IPS DF 4.7 (cell line): ENCODE measurements at regions not wholly inside any gene's neighbourhood (a gene's known extent, or its start where the extent isn't known, plus 50 kb on each side); places are given as distances from the start of the nearest gene placed in this dataset.
A peak's percentile ranks its signal among the peaks of the same experiment; 100 is the strongest.

Experiments
- DNase-seq: peaks from one replicate; pipeline ENCODE4 v3.0.0-alpha.2; 2013; ENCODE audit warnings: low spot score; ENCODE audit errors: extremely low read depth

DNA sequence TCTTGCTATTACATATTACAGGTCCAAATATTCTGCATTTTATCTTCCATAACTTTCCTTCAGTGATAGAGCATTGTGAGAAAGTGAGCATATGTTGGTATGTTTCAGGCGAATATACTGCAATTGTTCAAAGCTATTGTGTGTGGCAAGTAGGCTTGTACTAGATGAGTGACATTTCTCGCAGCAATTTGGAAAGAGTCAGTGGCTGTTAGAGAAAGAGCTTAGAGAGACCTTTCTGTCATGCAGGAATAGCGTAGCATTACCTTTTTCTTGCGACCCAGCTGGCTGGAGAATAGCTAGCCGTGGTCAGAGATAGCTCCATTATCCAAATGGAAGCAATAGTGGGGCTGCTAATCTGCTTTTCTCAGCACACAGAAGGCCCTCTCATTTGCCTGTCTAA is 678.5 kb upstream of the FOXG1 start:
- DNase-seq, result no peak

DNA sequence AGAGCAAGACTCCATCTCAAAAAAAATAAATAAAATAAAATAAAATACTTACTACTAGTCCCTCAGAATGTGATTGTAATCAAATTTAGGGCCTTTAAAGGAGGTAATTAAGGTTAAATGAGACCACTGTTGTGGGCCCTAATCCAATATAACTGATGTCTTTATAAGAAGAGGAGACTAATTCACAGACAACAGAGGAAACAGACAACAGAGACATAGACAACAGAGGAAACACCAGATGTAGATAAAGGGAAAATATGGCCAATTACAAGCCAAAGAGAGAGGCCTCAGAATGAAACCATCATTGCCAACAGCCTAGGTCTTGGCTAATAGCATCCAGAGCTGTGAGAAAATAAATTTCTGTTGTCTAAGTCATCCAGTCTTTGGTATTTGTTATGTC is 669.0 kb upstream of the FOXG1 start:
- no peak for DNase-seq

DNA sequence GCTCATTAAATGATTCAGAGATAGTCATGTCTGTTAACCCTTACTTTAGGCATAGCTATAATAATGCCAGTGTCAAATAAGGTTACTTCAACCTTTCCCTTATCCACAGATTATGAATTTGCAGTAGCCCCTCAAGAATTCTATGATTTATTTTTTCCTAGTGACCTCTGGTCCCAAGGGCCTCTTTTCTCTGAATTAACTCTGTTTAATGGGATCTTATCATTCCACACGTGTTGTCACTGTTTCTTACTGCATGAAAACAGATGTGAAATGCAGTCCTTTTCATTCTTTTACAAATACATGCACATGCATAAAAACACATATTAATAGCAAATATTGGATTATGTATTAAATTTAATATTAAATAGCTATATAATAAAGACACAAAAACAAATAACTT is 667.7 kb upstream of the FOXG1 start:
- no peak for DNase-seq

DNA sequence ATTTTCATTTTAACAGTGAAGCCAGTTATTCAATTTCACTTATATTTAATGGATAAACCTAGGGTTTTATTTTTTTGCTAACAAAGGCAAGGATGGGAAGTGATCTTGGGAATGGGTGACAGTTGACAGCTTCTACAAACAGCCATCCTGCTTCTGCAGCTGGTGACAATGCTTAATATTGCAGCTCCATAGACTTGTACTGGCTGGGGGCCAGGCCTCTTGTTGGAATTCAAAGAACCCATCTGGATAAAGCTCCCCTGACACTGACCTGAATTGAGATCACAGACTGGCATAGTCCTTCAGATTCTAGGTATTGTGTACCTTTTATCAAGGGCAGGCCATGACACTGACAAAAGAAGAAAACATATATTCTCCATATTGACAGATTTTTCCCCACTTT is 664.6 kb upstream of the FOXG1 start:
- DNase-seq, result no peak

DNA sequence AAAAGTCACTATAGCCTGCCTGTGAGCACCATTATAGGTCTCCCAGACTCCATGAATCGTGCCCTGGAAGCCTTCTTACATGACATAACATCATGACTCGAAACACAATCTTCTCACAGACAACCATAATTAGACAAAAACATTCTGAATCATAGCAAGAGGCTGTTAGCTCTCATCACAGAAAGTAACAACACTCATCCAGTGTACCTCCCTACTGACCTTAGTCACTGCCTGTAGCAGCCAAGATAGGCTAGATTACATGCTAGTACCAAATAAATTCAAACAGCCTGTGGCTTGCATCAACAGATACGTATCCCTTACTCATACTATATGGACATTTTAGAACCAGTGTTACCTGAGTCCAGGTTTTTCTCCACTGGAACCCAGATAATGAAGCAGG is 663.8 kb upstream of the FOXG1 start:
- no peak for DNase-seq

DNA sequence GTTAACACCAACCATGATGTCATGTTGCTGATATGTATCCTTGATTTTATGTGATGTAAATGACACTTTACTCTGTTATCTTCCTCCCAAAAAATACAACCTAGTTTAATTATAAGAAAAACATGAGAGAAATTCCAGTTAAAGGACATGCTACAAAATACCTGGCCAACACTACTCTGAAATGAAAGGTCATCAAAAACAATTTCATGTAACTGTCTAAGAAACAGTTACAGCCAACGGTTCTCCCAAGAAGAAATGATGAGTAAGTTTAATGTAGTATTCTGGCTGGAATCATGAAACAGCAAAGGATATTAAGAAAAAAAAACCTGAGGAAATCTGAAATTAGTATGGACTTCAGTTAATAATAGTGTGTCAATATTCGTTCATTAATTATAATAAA is 653.3 kb upstream of the FOXG1 start:
- no peak for DNase-seq

DNA sequence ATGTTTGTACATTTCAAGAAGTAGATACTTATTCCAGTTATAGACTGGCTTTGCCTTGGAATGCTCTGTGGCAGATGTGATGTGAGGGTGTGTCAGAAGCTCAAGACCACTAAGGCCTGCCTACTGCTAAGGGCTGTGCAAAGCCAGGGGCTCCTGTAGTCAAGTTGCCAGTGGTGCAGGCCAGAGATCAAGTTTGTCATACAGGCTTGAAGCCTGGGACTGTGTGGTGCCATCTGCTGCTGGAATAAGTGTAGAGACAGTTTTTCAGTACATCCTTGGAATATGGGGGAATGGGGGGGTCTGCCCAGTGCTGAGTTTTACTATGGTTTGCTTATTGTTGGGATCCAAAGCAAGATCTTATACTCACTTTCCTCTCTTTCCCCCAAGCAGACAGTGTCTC is 649.9 kb upstream of the FOXG1 start:
- no peak for DNase-seq

DNA sequence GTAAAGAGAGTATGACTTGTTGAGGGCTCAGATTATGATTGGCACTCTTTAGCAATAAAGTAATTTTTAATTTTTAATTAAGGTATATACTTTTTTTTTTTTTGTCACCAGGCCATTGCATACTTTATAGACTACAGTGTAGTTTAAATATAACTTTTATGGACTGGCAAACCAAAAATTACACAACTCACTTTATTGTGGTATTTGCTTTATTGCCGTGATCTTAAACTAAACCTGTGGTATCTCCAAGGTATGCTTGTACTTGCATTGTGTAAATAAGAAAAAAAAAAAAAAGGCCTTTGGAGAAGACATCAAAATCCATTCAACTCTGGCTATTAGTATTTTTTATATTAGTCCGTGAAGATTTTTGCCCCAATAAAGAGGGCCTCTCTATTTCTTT is 646.7 kb upstream of the FOXG1 start:
- DNase-seq, result no peak

DNA sequence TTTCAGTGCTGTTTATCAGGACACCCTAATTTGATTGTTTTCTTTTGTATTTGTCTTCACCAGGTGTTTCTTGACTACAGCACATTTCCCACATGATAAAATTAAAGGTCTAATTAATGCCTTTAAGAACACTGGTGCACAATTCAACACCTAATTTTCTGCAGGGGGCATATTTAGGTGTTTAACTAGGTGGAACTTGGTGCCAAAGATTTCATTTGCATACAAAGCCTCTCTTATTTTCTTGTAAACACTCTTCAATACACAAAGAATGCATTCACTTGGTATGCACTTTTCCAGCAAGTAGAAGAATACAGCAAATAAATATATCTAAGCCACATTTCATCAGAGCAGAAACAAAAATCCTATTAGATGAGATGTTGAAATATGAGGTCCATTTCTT is 646.2 kb upstream of the FOXG1 start:
- DNase-seq, result no peak

DNA sequence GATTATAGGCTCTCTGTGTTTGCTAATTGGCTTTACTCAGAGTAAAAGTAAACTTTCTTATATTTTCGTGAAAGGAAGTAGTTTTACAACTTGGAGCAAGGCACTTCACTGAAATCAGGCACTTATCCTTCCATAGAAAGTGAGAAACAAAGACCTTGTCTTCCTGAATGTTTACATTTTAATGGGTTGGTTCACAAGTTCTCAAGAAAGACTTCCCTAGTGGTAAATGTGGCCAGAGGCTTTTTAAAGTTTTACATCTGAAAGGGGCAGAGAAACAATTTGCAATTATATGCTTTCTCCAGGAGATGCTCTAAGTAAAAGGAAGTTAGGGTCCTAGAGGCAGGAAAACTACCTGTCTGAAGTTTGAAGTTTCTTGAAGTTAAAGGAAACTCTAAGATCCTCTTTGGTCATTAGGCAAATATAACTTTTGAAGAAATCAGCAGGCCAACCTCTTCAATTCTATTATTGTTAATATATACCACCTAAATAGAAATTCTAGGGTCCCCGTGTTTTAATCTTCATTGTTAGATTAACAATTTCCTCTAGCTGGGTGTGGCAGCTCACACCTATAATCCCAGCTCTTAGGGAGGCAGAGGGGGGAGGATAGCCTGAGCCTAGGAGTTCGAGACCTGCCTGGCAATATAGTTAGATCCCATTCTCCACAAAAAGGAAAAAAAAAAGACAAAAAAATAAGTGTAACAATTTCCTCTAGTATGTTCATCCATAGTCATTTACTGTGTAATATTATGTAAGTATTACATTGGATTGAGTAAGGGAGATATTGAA is 644.9 kb upstream of the FOXG1 start:
- peak; percentile 7 for DNase-seq

DNA sequence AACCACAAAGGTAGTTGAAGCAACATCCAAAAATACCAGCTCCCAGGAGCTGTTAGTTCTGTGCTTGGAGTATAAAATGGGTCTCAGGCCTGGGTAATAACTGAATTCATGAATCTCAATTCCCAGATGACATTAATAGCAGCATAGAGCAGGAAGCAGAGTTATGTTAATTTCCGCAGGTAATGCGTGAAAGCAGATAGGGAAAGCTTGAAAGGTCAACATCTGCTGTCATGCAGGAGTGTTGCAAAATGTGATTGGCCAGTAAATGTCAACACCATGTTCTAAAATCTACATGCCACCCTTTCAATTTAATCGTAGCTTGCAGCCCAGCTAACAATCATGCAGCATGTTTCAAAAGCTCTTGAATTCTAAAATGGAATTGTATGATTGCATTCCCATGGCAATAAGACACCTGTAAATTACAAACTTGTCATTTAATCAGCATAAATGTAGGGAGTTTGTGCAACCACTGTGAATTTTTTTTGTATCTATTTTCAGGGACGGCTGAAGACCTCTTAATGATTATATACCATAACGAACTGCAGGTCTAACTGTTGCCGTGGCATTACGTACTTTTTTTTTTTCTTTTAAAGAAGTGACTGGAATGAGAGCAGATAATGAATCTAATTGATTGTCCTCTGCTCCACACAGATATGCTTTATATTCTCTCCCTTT is 635.8 kb upstream of the FOXG1 start:
- no peak for DNase-seq

DNA sequence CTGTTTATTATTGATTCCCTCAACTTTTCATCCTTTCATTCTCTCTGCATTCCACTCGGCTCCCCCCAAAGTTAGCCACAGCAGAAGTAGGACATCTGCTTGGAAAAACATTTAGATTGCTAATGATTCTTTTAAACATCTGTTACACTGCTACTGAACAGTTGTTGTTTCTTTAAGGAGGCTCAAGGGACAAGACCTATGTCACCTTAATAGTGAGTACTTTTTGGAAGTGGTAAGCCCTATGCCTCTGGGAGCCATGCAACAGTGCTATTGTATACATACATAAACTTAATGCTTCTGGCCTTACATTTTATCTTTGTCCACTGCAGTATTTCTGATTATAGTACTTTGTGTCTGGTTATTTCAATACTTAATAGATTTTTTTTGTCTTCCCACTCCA is 628.2 kb upstream of the FOXG1 start:
- DNase-seq, result no peak

DNA sequence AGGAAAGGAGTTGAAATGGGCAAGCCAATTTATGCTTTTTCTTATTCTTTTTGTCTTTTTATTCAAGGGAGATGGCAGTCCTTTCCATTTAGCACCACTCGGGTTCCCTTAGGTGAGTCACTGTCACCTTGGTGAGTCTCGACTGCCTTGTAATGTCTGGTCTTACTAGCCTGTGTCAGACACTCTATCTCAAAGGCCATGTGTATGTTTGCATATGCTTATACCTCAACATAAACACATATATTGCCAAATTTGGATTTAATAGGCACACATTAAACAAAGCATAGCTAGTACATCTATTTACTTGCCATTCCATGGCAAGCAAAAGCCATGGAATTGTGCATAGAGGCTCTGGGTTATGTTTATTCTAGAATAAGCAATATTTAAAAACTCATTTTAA is 624.9 kb upstream of the FOXG1 start:
- DNase-seq, result no peak

DNA sequence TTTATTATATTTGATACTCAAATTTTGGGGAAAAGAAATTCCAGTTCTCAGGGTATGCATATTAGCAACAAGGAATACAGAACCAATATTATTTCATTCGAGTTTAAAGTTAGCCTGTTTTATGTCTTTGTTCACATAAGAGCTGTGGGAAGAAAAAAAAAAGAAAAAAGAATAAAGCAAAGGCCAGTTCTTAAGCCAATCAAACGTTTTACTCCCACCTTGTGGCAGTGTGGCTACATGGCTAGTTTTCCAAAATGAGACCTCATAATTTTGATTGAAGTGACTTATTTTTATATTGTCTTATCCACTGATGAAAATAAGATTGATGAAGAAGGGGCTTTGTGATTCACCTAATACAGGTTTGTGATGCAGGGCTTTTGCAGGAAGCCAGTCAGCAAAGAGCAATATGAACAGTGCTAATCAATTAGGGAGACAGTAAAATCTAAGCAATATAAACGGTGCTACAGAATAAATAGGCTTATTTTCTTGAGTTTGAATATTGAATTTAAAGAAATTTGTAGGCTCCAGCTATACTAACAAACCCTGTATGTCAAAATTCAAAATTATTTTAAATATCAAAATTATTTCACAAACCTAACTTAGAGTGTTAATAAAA is 624.1 kb upstream of the FOXG1 start:
- no peak for DNase-seq

DNA sequence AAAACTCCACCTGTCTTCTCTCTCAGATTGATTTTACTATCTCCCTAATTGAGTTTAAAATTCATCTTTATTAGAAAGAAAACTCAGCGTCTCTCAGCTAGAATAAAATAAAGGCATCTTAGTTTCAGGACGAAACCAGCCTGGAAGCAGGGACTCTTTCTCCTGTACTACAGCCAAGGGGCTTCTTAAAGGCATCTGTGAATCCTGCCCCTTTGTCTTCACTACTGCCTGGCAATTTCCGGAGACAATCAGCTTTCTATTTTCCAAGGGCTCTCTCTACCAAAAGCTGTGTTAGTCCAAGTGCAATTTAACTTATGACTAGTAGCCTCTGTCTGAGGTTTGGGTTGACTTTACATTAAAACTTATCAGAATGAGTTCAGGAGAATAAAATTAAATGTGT is 623.3 kb upstream of the FOXG1 start:
- no peak for DNase-seq

DNA sequence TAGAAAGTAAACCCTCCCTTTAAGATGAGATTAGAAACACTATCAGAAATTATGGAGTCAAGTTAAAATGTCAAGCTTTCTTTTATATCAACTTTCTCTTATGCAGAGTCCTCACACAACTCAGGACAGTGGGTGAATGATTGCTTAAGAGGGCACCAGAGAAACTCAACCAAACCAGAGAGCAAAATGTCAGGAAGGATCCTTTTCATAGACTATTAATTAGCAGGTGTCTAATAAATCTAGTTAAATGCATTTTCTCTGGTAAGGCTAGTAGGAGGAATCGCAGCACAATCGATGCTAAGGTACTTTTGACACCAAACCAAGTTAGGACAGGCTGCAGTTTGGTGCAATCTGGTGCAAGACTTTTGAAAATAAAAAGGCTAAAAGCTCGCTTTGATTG is 614.7 kb upstream of the FOXG1 start:
- no peak for DNase-seq

DNA sequence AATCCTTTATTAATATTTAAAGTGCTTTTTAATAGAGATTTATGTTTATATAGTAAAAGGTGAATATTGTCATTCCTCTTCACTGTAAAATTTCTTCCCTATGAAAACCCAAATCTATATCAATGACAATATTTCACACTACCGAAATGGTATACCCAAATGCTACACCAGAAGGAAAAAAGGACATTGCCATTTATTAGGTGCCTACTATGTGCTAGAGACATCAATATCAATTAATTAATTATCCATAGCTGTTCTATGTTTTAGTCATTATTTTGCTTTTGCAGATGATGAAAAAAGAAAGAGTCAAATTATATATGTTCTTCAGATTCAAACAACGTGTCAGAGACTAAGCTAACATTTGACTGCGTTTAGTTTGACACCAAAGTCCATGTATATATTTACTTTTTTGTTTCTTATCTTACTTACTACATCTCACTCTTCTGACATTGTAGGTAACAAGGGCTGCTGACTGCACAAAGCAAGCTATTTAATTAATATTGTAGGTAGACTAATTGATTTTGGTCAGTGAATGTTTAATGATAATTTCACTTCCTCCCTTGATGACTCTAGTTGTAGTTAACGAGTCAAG is 614.0 kb upstream of the FOXG1 start:
- no peak for DNase-seq

DNA sequence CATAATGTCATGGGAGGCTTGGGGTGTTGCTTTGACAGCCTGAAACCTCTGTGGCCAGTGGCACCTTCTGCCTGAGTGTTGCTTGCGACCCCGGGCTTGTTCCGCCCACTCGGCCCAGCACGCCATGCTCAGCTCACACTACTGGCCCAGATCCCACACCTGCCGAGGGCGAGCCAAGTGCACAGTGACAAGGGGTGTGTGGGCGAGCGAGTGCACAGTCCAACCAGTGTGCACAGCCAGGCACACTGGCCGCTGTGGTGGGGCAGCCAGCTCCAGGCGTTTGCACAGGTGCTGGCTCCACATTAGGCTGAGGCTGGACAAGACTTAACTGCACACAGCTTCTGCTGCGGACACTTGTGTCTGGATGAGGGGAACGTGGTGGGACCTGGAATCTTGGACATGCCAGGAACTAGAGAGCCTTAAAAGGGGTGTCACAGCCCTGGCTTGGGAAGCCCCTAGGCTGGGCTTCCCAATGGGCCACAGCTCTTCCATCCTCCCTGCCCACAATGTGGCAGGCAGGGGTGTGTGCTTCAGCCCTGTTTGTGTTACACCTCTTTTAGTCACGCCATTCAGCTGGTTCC is 609.2 kb upstream of the FOXG1 start:
- no peak for DNase-seq

DNA sequence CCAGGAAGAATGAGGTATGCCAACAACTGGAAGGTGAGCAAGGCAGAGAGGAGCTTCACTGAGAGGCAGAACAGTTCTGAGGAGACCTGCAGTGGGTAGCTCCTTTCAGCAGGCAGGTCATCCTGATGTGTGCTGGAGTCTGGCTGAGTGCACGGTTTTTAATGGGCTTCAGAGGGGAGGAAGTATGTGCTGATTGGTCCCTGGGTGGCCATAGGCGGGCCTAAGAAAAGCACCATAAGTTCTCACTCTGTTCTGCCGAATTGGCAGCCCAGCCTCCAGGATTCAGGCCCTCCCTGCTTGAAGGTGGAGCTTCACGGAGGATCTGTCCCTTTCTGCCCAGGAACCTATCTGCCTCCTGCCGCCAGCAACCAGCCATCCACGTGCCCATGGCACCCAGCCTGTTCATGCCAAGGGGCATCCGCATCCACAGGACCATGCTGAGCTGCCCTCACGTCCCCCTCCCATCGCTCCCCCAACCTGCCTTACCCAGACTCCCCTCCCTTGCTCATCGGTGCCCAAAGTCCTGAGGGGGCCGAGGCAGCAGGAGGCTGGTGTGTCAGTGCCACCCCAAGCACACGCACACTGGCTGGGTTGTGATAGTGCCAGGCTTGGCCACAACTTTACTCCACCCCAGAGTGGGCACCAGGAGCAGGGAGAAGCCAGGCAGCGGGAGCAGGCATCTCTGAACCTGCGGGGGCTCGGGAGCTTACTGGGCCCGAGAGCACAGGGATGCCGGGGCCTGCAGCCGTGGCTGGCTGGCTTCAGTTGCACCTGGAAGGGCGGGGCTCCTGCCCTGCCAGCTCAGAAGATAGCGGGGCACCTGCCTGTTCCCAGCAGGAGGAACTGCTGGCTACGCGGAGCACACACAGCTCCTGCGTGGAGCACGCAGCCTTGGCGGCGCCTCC is 608.4 kb upstream of the FOXG1 start:
- DNase-seq, result no peak

DNA sequence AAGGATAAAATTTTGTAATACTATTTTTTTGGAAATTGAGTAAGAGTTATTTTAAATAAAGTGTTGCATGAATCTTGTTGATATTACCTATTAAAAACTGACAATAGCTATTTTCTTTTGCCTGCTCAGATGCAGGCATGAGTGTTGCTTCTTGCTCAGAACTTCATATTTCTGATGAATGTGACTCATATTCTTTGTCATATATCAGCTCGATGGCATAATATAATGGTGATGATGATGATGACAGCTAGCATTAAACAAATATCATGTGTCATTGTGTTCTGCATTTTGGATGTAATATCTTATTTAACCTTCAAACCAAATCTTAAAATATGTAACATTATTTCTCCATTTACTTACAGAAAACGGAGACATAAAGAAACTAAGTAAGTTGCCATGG is 605.5 kb upstream of the FOXG1 start:
- no peak for DNase-seq

DNA sequence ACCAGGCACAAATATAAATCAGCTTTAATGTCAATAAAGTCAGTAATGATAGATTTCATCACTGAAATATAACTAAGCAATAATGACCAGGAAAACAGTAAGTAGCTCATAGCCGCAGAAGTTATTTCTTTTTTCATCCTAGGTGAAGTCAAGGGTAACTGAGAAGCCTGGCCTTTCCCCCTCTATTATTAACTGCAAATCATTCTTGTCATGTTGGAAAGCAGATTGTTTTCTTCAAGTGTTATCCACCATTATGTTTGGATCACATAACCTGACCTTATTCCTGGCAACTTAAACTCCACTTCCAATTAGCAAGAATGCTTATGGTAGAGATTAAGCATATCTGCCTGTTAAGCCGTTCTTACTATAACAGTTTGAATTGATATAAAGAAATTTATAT is 603.4 kb upstream of the FOXG1 start:
- no peak for DNase-seq
